ENCODE measurements at regions not wholly inside any gene's neighbourhood (a gene's known extent, or its start where the extent isn't known, plus 50 kb on each side); places are given as distances from the start of the nearest gene placed in this dataset.
A peak's percentile ranks its signal among the peaks of the same experiment; 100 is the strongest.

DNA sequence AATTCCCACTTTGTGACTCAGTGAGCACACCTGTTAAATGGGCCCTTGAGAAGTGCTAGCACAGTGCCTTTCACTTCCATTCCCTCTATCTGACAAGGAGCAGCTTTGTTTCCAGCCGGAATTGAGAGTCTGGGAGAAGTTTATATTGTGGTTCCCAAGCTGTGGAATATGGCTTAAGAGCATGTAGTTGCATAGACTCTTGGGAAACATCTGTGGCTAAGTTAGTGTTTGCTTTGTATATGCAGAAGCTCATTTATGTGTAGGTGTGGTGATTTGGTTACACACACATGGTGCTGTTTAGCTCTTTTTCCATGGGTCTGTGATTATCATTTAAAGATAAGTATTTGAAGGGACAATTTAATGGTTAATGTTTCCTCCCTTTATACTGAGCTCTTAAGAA, 110.5 kb upstream of the HMHB1 start:
- Mint-ChIP-seq H3K4me3 (ENCODE audit: unreplicated experiment) (no peak overlapping the region), H3K9me3 (ENCODE audit: low read depth) (no peaks in the 10 kb centered on the region), H3K4me1 (ENCODE audit: low read depth) (peaks cover 7% of the 10 kb centered on the region), H3K27me3 (ENCODE audit: low read depth) (no peaks in the 10 kb centered on the region), H3K27ac (ENCODE audit: unreplicated experiment) (no peak overlapping the region), H3K36me3 (ENCODE audit: low read depth) (no peaks in the 10 kb centered on the region)
- TF ChIP-seq CTCF (IDR thresholded peaks at IDR 0.05) = no peak
- no peak for DNase-seq (ENCODE audit: low spot score)

GRCh38 chr5:143700994-143701393, 111.0 kb upstream of the HMHB1 start:
- H3K4me1 Mint-ChIP-seq (ENCODE audit: low read depth) = peaks cover 7% of the 10 kb centered on the region
- DNase-seq (ENCODE audit: low spot score) = no peak
- no peaks in the 10 kb centered on the region for H3K27me3 Mint-ChIP-seq (ENCODE audit: low read depth)
- TF ChIP-seq CTCF (IDR thresholded peaks at IDR 0.05) = peak; percentile 64
- no peaks in the 10 kb centered on the region for H3K9me3 Mint-ChIP-seq (ENCODE audit: low read depth)
- no peak overlapping the region for H3K4me3 Mint-ChIP-seq (ENCODE audit: unreplicated experiment)
- H3K36me3 Mint-ChIP-seq (ENCODE audit: low read depth) = no peaks in the 10 kb centered on the region
- H3K27ac Mint-ChIP-seq (ENCODE audit: unreplicated experiment) = no peak overlapping the region

DNA sequence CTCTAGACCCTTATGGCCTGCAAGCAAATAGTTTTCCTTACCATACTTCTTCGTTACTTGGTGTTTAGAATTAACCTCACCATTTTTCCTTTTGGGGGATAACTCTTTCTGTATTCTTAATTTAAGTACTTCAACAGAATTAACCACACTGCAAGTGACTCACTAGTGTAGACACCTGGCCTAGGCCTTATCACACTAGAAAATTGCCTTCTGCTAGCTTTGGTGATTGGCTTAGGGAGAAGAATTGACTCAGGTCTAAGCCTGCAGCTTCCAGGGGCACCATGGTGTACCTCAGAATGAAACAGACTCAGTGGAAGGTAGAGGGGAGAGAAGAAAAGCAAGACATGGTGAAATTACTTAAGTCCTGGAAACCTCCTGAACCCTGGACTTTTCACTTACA, 112.8 kb upstream of the HMHB1 start:
- no peak overlapping the region for H3K27ac Mint-ChIP-seq (ENCODE audit: unreplicated experiment)
- no peak for DNase-seq (ENCODE audit: low spot score)
- no peak overlapping the region for H3K4me3 Mint-ChIP-seq (ENCODE audit: unreplicated experiment)
- peaks cover 15% of the 10 kb centered on the region for H3K4me1 Mint-ChIP-seq (ENCODE audit: low read depth)
- no peak for TF ChIP-seq CTCF (IDR thresholded peaks at IDR 0.05)
- no peaks in the 10 kb centered on the region for H3K9me3 Mint-ChIP-seq (ENCODE audit: low read depth)
- no peaks in the 10 kb centered on the region for H3K36me3 Mint-ChIP-seq (ENCODE audit: low read depth)
- H3K27me3 Mint-ChIP-seq (ENCODE audit: low read depth) = no peaks in the 10 kb centered on the region

- no peaks in the 10 kb centered on the region for H3K9me3 Mint-ChIP-seq (ENCODE audit: low read depth)
- no peak overlapping the region for H3K27ac Mint-ChIP-seq (ENCODE audit: unreplicated experiment)
- DNase-seq (ENCODE audit: low spot score) = no peak
- H3K27me3 Mint-ChIP-seq (ENCODE audit: low read depth) = no peaks in the 10 kb centered on the region
- no peak for TF ChIP-seq CTCF (IDR thresholded peaks at IDR 0.05)
- peaks cover 17% of the 10 kb centered on the region for H3K4me1 Mint-ChIP-seq (ENCODE audit: low read depth)
- H3K4me3 Mint-ChIP-seq (ENCODE audit: unreplicated experiment) = no peak overlapping the region
- H3K36me3 Mint-ChIP-seq (ENCODE audit: low read depth) = no peaks in the 10 kb centered on the region
Measured at GRCh38 chr5:143698574-143698973, 113.4 kb upstream of the HMHB1 start.

DNA sequence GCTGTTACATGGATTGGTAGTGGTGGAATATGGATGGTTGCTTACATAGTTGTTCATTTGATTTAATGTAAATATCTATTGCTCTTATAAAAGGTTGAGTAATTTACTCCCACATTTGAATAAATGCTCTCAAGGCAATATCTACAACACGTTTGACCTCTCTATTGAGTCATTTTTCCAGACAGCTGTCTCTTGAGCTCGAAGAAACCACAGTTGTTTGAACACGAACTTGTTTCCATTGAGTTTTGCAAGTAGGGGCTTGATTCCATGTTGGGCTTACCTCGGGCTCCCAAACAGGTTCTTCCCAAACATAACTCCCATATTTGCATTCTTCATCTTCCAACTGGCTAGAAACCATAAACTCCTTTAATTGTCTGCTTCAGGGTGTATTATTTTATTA, 115.0 kb upstream of the HMHB1 start:
- no peak for DNase-seq (ENCODE audit: low spot score)
- Mint-ChIP-seq H3K27me3 (ENCODE audit: low read depth) (no peaks in the 10 kb centered on the region), H3K9me3 (ENCODE audit: low read depth) (no peaks in the 10 kb centered on the region), H3K4me3 (ENCODE audit: unreplicated experiment) (no peak overlapping the region), H3K27ac (ENCODE audit: unreplicated experiment) (no peak overlapping the region), H3K36me3 (ENCODE audit: low read depth) (no peaks in the 10 kb centered on the region), H3K4me1 (ENCODE audit: low read depth) (peaks cover 21% of the 10 kb centered on the region)
- no peak for TF ChIP-seq CTCF (IDR thresholded peaks at IDR 0.05)

Data from chondrocyte (in vitro differentiated cells).